A549 (cell line): ENCODE measurements at regions not wholly inside any gene's neighbourhood (a gene's known extent, or its start where the extent isn't known, plus 50 kb on each side); places are given as distances from the start of the nearest gene placed in this dataset.

Experiments used
- ATAC-seq, 2 experiments: fragments of 200-7000 bp in 1 of 2; fragments of >200 bp in 1 of 2; cut with Nextera tagmentation in 1 of 2; cut with Tn5 transposase in 1 of 2; 3 replicates each; pipeline versions ENCODE4 v1.8.0 to v1.9.1; 2018 to 2020; ENCODE audit warnings: mild to moderate bottlenecking in 1 of 2, moderate library complexity in 1 of 2
- CTCF ChIA-PET: fragments of 300-600 bp; sonication (Branson Sonifier 250); formaldehyde crosslinking; extraction: SDS; loops from one replicate; lab custom pipeline; 2021; ENCODE audit warnings: antibody characterized with exemption, inconsistent platforms; lab: Yijun Ruan, JAX
- POLR2A ChIA-PET: fragments of 350-600 bp; formaldehyde crosslinking; extraction: SDS; loops from one replicate; lab custom pipeline; 2021; ENCODE audit warnings: antibody characterized with exemption, inconsistent platforms; lab: Yijun Ruan, JAX
- DNase-seq, 2 experiments: peaks; one replicate each; pipeline versions ENCODE4 v3.0.0 to v3.0.0-alpha.2; 2011 to 2016; ENCODE audit warnings: low read depth in 1 of 2, low spot score in 1 of 2
- FAIRE-seq: peaks from 2 replicates; lab custom pipeline; 2011; peaks lifted over from hg19 to GRCh38; lab: Jason Lieb, UNC
- H3K27ac ChIP-seq, 2 experiments: fragments of >200 bp; sonication (Bioruptor Twin); formaldehyde crosslinking; 3 replicates each; pipeline ENCODE4 v1.5.1; 2016 to 2017
- H3K4me1 ChIP-seq: fragments of >200 bp; sonication (Bioruptor Twin); formaldehyde crosslinking; 3 replicates; pipeline ENCODE4 v1.6.1; 2016
- H3K4me2 ChIP-seq: fragments of >200 bp; sonication (Bioruptor Twin); formaldehyde crosslinking; 3 replicates; pipeline ENCODE4 v1.6.1; 2016
- H3K4me3 ChIP-seq: fragments of >200 bp; sonication (Bioruptor Twin); formaldehyde crosslinking; 3 replicates; pipeline ENCODE4 v1.5.1; 2016
- H3K9me3 ChIP-seq: fragments of >200 bp; sonication (Bioruptor Twin); formaldehyde crosslinking; 3 replicates; pipeline ENCODE4 v1.6.1; 2016
- BHLHE40 ChIP-seq: IDR thresholded peaks from 2 replicates; pipeline ENCODE4 v1.6.1; 2012; ENCODE audit warnings: low read depth, low read length, inconsistent platforms
- CBX2 ChIP-seq: fragments of 200-600 bp; sonication (generic); IDR thresholded peaks from 2 replicates; pipeline ENCODE4 v1.6.1; 2016; ENCODE audit warnings: low read depth, mild to moderate bottlenecking, borderline replicate concordance
- CBX8 ChIP-seq: fragments of 200-600 bp; sonication (generic); IDR thresholded peaks from 2 replicates; pipeline ENCODE4 v1.6.1; 2016
- CEBPB ChIP-seq, 2 experiments: fragments of >200 bp in 1 of 2; sonication (Bioruptor Twin) in 1 of 2; formaldehyde crosslinking in 1 of 2; IDR thresholded peaks; 2 replicates each; pipeline ENCODE4 v1.6.1; 2012 to 2016
- CHD4 ChIP-seq: fragments of 200-600 bp; sonication (generic); IDR thresholded peaks from 2 replicates; pipeline ENCODE4 v1.6.1; 2016; ENCODE audit warnings: antibody characterized with exemption, mild to moderate bottlenecking, borderline replicate concordance
- CTCF ChIP-seq: fragments of >200 bp; sonication (Bioruptor Twin); formaldehyde crosslinking; IDR thresholded peaks from 3 replicates; pipeline ENCODE4 v1.5.1; 2016
- E2F6 ChIP-seq: IDR thresholded peaks from 2 replicates; pipeline ENCODE4 v1.6.1; 2012; ENCODE audit warnings: low read depth, borderline replicate concordance
- EHF ChIP-seq: fragments of 250-450 bp; sonication (Bioruptor Pico); IDR thresholded peaks from 2 replicates; pipeline ENCODE4 v1.5.0; 2020; ENCODE audit warnings: mild to moderate bottlenecking
- EHMT2 ChIP-seq: fragments of 200-600 bp; sonication (generic); IDR thresholded peaks from 2 replicates; pipeline ENCODE4 v1.6.1; 2016; ENCODE audit warnings: antibody characterized with exemption, low read depth, mild to moderate bottlenecking, moderate library complexity
- EP300 ChIP-seq, 2 experiments: fragments of >200 bp; sonication (Bioruptor Twin); formaldehyde crosslinking; IDR thresholded peaks; 2 replicates in 1 of 2; 3 replicates in 1 of 2; pipeline ENCODE4 v1.6.1; 2016 to 2017
- ESRRA ChIP-seq: fragments of 150-350 bp; IDR thresholded peaks from 2 replicates; pipeline ENCODE4 v1.6.1; 2014; ENCODE audit warnings: mild to moderate bottlenecking, low read length, borderline replicate concordance
- FOSB ChIP-seq: fragments of 250-450 bp; sonication (Bioruptor Pico); IDR thresholded peaks from 2 replicates; pipeline ENCODE4 v1.5.0; 2020; ENCODE audit warnings: mild to moderate bottlenecking, moderate library complexity
- FOXS1 ChIP-seq: fragments of 250-450 bp; sonication (Bioruptor Pico); IDR thresholded peaks from 2 replicates; pipeline ENCODE4 v1.5.0; 2020; ENCODE audit warnings: mild to moderate bottlenecking, moderate library complexity
- HES2 ChIP-seq: fragments of >200 bp; sonication (Bioruptor Twin); formaldehyde crosslinking; IDR thresholded peaks from 2 replicates; pipeline ENCODE4 v1.6.1; 2016
- HEYL ChIP-seq: fragments of 250-450 bp; sonication (Bioruptor Pico); IDR thresholded peaks from 2 replicates; pipeline ENCODE4 v1.8.0; 2021; ENCODE audit warnings: mild to moderate bottlenecking, moderate library complexity
- HOXB13 ChIP-seq: fragments of 250-450 bp; sonication (Bioruptor Pico); IDR thresholded peaks from 2 replicates; pipeline ENCODE4 v1.5.0; 2020; ENCODE audit warnings: low read depth, mild to moderate bottlenecking, moderate library complexity
- JUNB ChIP-seq: fragments of >200 bp; sonication (Bioruptor Twin); formaldehyde crosslinking; IDR thresholded peaks from 2 replicates; pipeline ENCODE4 v1.6.1; 2016
- KDM1A ChIP-seq: fragments of 200-600 bp; sonication (generic); IDR thresholded peaks from 2 replicates; pipeline ENCODE4 v1.6.1; 2016; ENCODE audit warnings: low read depth, mild to moderate bottlenecking
- NR3C1 ChIP-seq: fragments of >200 bp; sonication (Bioruptor Twin); formaldehyde crosslinking; IDR thresholded peaks from 3 replicates; pipeline ENCODE4 v1.6.1; 2017
- PHF8 ChIP-seq: fragments of 200-600 bp; sonication (generic); IDR thresholded peaks from 2 replicates; pipeline ENCODE4 v1.6.1; 2016; ENCODE audit warnings: low read depth, mild to moderate bottlenecking, antibody characterized with exemption, moderate library complexity, borderline replicate concordance
- POLR2A ChIP-seq: IDR thresholded peaks from 2 replicates; pipeline ENCODE4 v1.6.1; 2012; ENCODE audit warnings: mild to moderate bottlenecking, low read length
- POLR2AphosphoS2 ChIP-seq: conservative IDR thresholded peaks from 2 replicates; pipeline ENCODE4 v1.6.1; 2012; ENCODE audit warnings: low read length, improper control_type of control experiment, inconsistent platforms
- RAD21 ChIP-seq, 2 experiments: fragments of >200 bp in 1 of 2; sonication (Bioruptor Twin) in 1 of 2; formaldehyde crosslinking in 1 of 2; IDR thresholded peaks in 1 of 2; conservative IDR thresholded peaks in 1 of 2; 2 replicates in 1 of 2; 3 replicates in 1 of 2; pipeline ENCODE4 v1.6.1; 2012 to 2018; ENCODE audit warnings: inconsistent platforms in 1 of 2
- RARB ChIP-seq: fragments of 250-450 bp; sonication (Bioruptor Pico); IDR thresholded peaks from 2 replicates; pipeline ENCODE4 v1.8.0; 2021; ENCODE audit warnings: mild to moderate bottlenecking, moderate library complexity
- RNF2 ChIP-seq: fragments of 200-600 bp; sonication (generic); IDR thresholded peaks from 2 replicates; pipeline ENCODE4 v1.6.1; 2016; ENCODE audit warnings: low read depth, mild to moderate bottlenecking, antibody characterized with exemption, moderate library complexity, borderline replicate concordance
- ZC3H11A ChIP-seq: fragments of 450-650 bp; IDR thresholded peaks from 2 replicates; pipeline ENCODE4 v1.6.1; 2014; ENCODE audit warnings: antibody characterized with exemption, mild to moderate bottlenecking
- WGBS: methylation state at CpG from one replicate; pipeline ENCODE4 v1.1.6; 2017; ENCODE audit errors: missing lambda C conversion rate; 5-methylcytosine and 5-hydroxymethylcytosine counted together
- TF ChIP-seq, protein P1 (sequence below): fragments of >200 bp; sonication (Bioruptor Twin); formaldehyde crosslinking; IDR thresholded peaks from 3 replicates; pipeline ENCODE4 v1.6.1; 2016

- DNase-seq = no peak
- 85% methylated on average over 7 of the region's 7 CpGs for WGBS
- ChIA-PET POLR2A (no interaction called here), CTCF (interaction anchor here (0.8 kb wide), 1 partner anchor 13 kb away, joined by 4 read pairs; no protein-coding TSS in a partner anchor)
- H3K4me1 ChIP-seq = no peaks in the 10 kb centered on the region
- ATAC-seq = 0 out of 6 replicates have a peak, but pooled peaks have one; percentile 8 to 22
- no peak for TF ChIP-seq CHD4
- TF ChIP-seq POLR2AphosphoS2 = no peak
- no peak for TF ChIP-seq RNF2
- TF ChIP-seq CBX8 = no peak
- no peak for TF ChIP-seq BHLHE40
- no peak for TF ChIP-seq ESRRA
- TF ChIP-seq EP300 (IDR thresholded peaks at IDR 0.05) = no peak
- TF ChIP-seq PHF8 = no peak
- TF ChIP-seq RAD21 (conservative IDR thresholded peaks at IDR 0.05 in 1 of 2, IDR thresholded peaks at IDR 0.05 in 1 of 2) = no peak
- no peak for TF ChIP-seq FOXS1 (CRISPR knock-in tag)
- TF ChIP-seq, protein P1, sequence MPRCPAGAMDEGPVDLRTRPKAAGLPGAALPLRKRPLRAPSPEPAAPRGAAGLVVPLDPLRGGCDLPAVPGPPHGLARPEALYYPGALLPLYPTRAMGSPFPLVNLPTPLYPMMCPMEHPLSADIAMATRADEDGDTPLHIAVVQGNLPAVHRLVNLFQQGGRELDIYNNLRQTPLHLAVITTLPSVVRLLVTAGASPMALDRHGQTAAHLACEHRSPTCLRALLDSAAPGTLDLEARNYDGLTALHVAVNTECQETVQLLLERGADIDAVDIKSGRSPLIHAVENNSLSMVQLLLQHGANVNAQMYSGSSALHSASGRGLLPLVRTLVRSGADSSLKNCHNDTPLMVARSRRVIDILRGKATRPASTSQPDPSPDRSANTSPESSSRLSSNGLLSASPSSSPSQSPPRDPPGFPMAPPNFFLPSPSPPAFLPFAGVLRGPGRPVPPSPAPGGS = no peak
- TF ChIP-seq RARB (CRISPR knock-in tag) = no peak
- no peak for TF ChIP-seq ZC3H11A
- TF ChIP-seq CBX2 = no peak
- no peak for TF ChIP-seq JUNB
- TF ChIP-seq CEBPB (IDR thresholded peaks at IDR 0.05) = no peak
- no peaks in the 10 kb centered on the region for H3K9me3 ChIP-seq
- no peak overlapping the region for H3K27ac ChIP-seq
- H3K4me2 ChIP-seq = no peak overlapping the region
- FAIRE-seq = no peak
- H3K4me3 ChIP-seq = no peak overlapping the region
Observed at GRCh38 chr14:101131451-101131916, 228.0 kb upstream of the RTL1 start.

DNA sequence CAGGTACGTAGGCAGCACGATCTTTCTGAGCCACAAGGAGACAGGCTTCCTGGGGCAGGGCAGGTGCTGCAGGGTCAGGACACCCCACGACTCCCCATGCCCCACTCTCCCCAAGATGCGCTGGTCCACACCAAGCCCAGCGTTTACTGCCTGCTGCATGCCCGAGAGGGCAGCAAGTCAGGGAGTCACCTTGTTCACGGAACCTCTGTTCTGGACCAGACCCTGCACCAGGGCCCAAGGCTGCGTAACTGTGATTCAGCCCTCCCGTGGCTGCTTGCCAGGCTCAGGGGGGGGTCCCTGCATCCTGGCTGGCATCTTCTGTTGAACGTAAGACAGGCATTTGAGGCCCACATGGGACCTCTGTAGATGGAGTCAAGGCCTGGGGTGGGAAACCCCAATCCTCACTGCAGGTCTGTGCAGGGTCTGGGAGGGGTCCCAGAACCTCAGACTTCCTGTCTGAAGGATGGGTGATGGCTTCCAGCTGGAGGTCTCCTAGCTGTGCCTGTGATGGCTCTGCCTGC, 228.6 kb upstream of the RTL1 start:
- no peak overlapping the region for H3K4me2 ChIP-seq
- TF ChIP-seq KDM1A = no peak
- no peak for TF ChIP-seq HOXB13
- no peak for TF ChIP-seq BHLHE40
- H3K4me1 ChIP-seq = no peaks in the 10 kb centered on the region
- DNase-seq = no peak
- H3K4me3 ChIP-seq = no peak overlapping the region
- H3K27ac ChIP-seq = no peak overlapping the region
- ATAC-seq = no peak; a peak in 1 of 6 replicates
- 77% methylated on average over 10 of the region's 10 CpGs for WGBS
- no peaks in the 10 kb centered on the region for H3K9me3 ChIP-seq
- POLR2A ChIA-PET = no interaction called here
- FAIRE-seq = no peak
- CTCF ChIA-PET = interaction anchor here (1.6 kb wide), 1 partner anchor 12 kb away, joined by 3 read pairs; no protein-coding TSS in a partner anchor

DNA sequence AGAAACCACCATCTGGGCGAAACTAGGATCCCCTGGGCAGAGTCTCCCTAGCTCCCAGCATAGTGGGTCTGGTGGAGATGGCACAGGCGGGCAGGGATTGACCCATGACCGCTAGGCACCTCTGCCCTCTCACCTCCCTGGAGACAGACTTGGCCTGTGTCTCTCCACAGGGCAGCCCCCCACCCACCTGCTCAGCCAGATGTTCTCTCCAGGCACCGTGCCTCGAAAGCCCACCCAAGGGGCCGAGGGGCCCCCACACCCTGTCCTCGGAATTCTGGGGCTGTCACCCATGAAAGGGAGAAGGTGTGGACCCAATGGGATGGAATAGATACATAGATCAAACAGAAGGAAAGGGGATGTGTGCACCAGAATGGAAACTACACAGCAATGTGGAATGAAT, 229.1 kb upstream of the RTL1 start:
- FAIRE-seq = no peak
- H3K4me1 ChIP-seq = no peaks in the 10 kb centered on the region
- no peak overlapping the region for H3K4me2 ChIP-seq
- ChIA-PET CTCF (interaction anchor here (1.0 to 1.6 kb wide), 2 partner anchors 13 to 16 kb away, joined by 3 to 4 read pairs; no protein-coding TSS in a partner anchor), POLR2A (no interaction called here)
- no peak overlapping the region for H3K27ac ChIP-seq
- DNase-seq = no peak
- WGBS = 83% methylated on average over 6 of the region's 7 CpGs
- TF ChIP-seq HEYL (CRISPR knock-in tag) (no peak), EHF (CRISPR knock-in tag) (no peak), CTCF (no peak), E2F6 (no peak), EHMT2 (no peak), FOSB (CRISPR knock-in tag) (no peak), ZC3H11A (no peak), RARB (CRISPR knock-in tag) (no peak), ESRRA (no peak), HOXB13 (no peak), NR3C1 (no peak), POLR2A (no peak), HES2 (no peak)
- H3K4me3 ChIP-seq = no peak overlapping the region
- ATAC-seq = no peak
- no peaks in the 10 kb centered on the region for H3K9me3 ChIP-seq
